ENCODE measurements at regions not wholly inside any gene's neighbourhood (a gene's known extent, or its start where the extent isn't known, plus 50 kb on each side); places are given as distances from the start of the nearest gene placed in this dataset.

DNA sequence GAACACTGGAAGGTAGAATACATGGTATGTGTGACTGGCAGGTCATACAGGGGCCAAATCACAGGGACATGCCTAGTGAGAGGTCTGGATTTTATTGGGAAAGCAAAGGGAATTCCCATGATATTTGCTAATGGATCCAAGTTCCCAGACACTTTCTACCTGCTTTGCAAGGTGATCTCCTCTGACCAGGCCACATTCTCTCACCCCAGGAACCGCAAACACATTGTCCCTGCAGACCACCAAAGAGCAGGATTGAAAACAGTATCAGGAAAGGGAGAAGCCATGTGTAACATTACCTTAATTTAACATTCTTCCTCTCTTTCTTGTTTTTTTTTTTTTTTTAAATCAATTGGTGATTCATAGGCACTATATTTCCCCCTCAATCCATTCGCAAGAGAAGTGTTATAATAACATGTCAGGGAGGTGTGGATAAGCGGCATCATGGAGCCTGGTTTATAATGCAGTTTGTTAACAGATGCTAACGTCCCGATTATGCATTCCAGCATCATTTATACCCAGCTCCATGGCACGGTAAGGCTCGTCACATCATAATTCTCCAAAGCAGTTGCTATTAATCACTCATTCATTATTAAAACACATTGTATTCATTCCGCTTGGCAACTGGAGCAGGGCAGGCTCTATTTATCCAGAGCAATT lies 155.1 kb upstream of the CCL2 start:
- no peak for DNase-seq (ENCODE audit: extremely low read depth, low read depth)

- no peak for DNase-seq (ENCODE audit: extremely low read depth, low read depth)
Observed at GRCh38 chr17:34107019-34107418, 148.1 kb upstream of the CCL2 start.

DNA sequence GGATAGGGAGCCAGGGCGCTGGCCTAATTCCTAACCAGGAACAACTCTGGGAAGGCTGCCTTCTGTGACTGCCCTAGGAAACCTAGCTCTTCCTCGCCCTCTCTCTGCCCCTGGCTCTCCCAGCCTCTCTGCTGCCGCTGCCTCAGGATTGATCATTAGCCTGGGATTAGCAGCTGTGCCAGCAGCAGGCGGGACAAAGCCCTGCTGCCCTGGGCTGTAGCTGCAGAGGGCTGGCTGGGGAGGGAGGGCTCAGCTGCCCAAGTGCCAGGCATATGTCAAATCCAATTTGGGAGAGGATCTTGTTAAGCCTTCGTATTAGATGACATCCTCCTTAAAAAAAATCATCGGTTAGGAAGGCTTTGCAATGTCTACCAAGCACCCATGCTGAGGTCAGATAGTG lies 144.8 kb upstream of the CCL2 start:
- no peak for DNase-seq (ENCODE audit: extremely low read depth, low read depth)

DNA sequence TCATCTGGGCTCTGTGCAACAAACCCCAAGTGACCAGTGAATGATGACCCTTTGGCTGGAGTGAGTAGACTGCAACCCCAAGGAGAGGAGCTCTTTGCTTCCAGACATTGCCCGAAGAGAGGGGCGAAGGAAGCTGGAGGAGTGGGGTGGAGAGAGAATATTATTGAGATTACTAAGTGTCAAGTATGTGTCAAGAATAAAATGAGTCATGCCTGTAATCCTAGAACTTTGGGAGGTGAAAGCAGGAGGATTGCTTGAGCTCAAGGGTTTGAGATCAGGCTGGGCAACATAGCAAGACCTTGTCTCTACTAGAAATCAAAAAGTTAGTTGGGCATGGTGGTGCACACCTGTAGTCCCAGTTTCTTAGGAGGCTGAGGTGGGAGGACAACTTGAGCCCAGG lies 142.0 kb upstream of the CCL2 start:
- no peak for DNase-seq (ENCODE audit: extremely low read depth, low read depth)

DNA sequence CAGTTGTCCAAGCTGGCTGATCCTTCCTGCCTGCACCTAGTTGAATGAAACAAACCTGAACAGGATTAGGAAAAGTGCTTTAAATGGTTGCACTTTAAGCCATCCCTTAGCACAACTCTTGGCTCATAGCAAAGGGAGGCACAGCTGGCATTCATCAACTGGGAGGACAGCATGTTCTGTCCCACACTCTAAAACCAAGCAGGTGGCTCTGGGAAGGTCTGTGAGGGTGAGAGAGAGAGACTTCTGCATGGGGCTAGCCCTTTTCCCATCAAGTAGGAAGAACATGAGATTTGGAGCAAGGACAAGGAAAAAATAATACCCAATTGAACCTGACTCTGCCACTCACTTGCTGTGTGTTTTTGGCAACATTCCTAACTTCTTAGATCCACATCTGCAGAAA lies 140.9 kb upstream of the CCL2 start:
- no peak for DNase-seq (ENCODE audit: extremely low read depth, low read depth)

DNA sequence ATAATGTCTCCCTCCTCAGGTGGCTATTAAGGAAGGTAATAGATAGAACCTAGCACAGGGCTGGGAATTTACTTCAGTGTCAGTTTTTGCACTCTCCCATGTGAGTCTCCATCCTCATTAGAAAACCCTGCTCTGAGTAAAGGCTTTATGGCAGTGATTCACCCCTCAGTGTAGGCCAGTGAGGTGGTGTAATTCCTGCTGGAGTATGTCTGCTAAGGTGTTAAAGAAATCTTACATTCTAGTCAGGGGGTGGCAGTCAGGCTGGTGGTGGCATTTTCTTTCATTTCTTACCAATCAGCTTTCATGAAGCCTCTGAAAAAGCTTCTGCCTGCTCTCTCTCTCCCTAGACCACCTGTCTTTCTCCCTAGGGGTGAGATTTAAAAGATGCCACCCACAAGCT lies 138.8 kb upstream of the CCL2 start:
- no peak for DNase-seq (ENCODE audit: extremely low read depth, low read depth)

DNA sequence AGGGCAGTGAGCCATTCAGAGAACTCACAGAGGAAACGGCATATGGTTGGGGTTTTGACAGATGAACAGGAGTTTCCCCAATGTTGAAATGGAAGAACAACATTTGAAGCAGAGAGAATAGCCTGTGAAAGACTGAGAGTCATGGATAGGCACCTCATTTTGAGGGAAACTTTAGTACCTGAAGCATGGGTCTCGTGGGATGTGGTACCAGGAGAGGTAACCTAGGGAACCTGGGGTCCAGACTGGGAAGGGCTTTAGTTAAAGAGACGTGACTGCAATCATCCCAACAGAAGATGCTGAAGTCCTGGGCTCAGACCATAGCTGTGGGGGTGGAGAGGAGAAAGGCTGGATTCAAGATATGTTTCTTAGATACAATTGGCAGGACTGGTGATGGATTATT lies 137.8 kb upstream of the CCL2 start:
- no peak for DNase-seq (ENCODE audit: extremely low read depth, low read depth)

DNA sequence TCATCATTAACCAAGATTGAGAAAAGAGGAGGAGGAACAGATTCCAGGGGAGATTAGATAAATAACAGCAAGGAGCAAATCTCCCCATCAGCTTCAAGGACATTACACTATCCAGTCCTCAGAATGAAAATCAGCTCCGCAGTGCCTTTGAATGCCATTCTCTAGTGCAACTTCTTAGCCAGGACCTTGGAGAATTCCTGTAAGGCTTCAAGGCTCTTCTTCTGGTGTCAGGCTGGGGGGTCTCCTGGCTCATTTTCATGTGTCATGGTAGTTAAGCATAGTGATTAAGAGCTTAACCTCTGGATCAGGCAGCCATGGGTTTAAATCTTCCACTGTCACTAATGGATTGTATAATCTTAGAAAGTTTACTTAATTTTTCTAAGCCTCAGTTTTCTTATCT lies 137.3 kb upstream of the CCL2 start:
- no peak for DNase-seq (ENCODE audit: extremely low read depth, low read depth)

DNA sequence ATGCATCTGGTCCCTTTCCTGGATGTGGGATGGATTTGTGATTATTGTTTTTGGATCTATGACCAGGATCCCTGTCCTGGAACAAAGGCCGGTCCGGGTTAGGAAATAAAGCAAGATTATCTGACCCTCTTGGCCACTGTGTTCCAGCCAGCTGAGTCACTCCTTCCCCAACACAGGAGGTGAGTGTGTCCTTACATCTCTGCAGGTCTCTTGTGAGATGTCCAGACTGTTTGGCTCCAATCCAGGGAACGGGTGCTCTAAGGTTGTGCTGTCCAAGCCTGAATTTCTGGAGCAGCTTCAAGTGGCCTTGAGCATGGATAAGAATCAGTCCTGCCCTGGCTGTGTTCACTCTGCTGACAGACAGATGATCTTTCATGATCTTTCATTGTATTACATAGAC lies 136.5 kb upstream of the CCL2 start:
- no peak for DNase-seq (ENCODE audit: extremely low read depth, low read depth)

DNA sequence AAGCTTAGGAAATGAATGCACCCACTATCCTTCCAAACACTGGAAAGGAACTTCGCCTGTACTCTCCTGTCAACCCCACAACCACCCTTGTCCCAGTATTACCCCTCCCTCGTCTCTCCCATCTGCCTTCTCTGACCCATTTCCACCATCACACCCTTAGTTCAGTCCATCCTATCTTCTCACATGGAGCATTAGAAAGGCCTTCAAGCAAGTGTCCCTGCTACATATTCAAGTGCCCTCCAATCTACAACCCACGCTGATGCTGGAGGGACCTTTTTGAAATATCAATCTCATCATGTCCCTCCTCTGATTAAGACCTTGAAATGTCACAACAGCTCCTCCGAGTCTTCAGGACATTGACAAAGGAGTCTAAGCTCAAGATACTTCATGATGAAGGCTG lies 133.8 kb upstream of the CCL2 start:
- no peak for DNase-seq (ENCODE audit: extremely low read depth, low read depth)

DNA sequence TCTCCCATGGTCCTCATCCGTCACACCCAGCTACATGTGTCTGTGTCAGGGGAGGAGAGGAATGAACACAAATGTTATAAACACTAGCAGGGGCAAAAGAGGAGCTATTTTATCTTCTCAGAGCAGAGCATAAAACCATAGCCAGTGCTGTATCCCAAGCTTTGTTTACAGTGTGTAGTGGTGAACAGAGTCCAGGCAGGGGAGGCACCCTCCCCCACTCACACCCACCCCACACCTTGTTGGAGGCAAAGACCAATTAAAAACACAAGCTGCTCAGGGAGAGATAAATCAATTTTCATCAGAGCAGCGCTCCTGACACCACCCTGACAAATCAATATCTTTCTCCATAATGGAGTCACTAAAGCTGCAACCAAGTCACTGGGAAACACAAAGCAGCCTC lies 132.6 kb upstream of the CCL2 start:
- DNase-seq (ENCODE audit: extremely low read depth, low read depth), result no peak

- no peak for DNase-seq (ENCODE audit: extremely low read depth, low read depth)
Observed at GRCh38 chr17:34125010-34125409, 130.1 kb upstream of the CCL2 start.

DNA sequence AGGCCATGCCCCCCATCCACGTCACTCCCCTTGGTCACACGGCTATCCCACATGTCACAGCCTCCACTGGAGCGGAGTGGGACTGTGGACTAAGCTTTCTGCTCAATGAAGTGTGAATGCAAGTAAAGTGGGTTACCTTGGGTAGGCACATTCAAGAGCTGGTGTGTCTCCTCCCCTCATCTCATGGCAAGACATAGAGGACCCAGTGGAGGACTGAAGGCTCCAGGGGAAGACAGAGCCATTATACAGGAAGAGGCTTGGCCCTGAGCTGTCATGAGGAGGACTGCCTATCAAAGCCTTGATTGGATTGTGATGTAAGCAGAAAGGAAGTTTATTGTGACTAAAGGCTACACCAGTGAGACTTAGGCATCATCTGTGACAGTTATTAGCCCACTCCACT lies 129.2 kb upstream of the CCL2 start:
- no peak for DNase-seq (ENCODE audit: extremely low read depth, low read depth)

DNA sequence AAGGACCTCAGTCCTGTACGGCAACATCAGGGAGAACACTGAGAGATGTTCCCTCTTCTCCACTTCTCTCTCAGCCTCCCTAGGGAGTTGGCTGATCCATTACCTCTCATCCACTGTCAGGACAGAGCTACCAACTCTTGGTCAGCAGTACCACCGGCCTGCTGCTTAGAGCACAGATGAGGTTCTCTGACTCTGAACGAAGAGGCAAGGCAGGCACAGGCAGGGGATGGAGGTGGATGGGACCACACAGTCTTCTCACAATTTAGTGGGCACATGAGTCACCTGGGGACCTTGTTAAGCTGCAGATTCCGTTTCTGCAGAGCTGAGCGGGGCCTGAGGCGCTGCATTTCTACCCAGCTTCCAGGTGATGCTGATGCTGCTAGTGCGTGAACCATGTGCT lies 128.6 kb upstream of the CCL2 start:
- no peak for DNase-seq (ENCODE audit: extremely low read depth, low read depth)

GRCh38 chr17:34126965-34127364 lies 128.1 kb upstream of the CCL2 start:
- no peak for DNase-seq (ENCODE audit: extremely low read depth, low read depth)

DNA sequence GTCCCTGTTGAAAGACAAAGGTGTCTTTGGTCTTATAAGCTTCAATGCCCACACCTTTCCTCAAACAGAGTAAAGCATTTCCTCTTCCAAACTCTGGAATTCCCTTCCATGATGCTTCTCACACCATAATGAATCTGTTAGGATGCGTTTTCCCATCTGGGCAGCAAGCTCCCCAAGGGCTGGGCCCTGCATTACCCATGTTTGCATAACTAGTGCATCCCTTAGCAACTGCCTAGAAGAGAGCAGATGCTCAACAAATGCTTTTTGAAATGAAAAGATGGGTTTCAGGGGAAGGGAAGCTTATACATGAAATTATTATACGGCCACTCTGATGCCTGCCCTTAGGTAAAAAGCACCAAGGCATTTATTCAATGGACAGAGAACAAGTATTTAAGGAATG lies 124.5 kb upstream of the CCL2 start:
- no peak for DNase-seq (ENCODE audit: extremely low read depth, low read depth)

DNA sequence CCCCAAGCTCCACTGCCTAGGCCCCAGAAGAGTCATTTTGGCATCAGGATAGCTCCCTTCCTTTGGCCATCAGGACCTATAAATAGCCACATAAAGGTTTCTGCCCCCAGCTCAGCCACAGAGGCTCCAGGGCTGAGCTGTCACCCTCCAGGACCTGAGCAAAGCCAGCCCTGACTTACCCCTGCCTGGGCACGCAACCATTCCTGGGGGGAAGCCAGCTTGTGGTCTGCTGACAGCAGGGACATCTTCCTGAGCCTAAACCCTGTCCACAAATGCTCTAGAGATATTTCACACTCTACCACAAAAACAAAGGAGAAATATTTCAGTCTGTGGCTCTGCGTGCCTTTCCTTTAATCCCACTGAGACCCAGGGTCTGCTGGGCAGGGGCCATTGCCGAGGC lies 123.7 kb upstream of the CCL2 start:
- DNase-seq (ENCODE audit: extremely low read depth, low read depth), result no peak

GRCh38 chr17:34133350-34133749 lies 121.7 kb upstream of the CCL2 start:
- DNase-seq (ENCODE audit: extremely low read depth, low read depth), result no peak

GRCh38 chr17:34135841-34136240 lies 119.2 kb upstream of the CCL2 start:
- no peak for DNase-seq (ENCODE audit: extremely low read depth, low read depth)

DNA sequence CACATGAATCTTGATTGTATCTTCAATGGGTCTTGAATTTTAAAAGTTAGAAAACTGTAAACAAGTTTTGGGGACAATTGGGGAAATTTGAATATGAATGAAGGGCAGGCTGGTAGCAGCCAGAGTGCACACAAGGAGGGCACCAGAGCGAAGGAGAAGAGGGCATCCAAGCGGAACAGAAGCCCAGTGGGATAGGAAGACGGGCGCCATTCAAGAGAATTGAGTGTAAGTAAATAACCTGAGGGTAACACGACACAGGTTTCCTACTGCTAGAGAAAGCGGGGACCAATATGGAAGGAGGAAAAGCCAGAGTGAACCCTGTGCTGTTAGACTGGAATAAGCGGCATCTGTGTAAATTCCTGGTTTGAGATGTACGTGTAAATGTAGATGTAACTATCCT lies 115.1 kb upstream of the CCL2 start:
- no peak for DNase-seq (ENCODE audit: extremely low read depth, low read depth)

GRCh38 chr17:34141590-34141989 lies 113.5 kb upstream of the CCL2 start:
- DNase-seq (ENCODE audit: extremely low read depth, low read depth), result no peak

- DNase-seq (ENCODE audit: extremely low read depth, low read depth), result no peak
Observed at GRCh38 chr17:34143430-34143829, 111.7 kb upstream of the CCL2 start.

DNA sequence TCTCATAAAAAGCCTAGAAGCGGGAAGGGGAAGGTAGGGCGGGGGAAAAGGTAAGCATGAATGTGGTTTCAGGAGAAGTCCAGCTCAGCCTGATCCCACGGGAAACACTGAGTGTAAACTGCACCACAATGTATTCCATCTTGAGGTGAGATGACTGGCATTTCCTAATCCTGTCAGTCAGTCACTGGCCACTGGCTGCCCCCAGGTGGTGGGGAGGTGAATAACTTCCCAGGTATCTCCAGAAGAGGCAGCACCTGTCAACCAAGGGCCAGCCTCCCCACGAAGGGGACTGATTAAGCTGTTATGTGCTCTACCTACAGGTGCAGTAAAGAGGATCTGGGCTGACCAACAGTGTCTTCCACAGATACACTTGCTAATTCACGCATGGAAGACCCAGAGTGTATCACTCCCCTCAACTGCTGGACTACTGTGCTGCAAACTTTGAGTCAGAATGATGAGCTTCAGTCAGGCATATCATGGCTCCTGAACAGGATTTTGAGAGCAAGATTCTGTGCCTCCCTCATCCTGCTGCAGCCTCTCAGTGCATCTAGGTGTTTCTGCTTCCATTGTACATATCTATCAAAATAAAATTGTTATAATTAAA lies 108.5 kb upstream of the CCL2 start:
- peak; percentile 19 for DNase-seq (ENCODE audit: extremely low read depth, low read depth)

All from NCI-H460 (cell line).